HG03066 (cell line): ENCODE measurements at regions not wholly inside any gene's neighbourhood (a gene's known extent, or its start where the extent isn't known, plus 50 kb on each side); places are given as distances from the start of the nearest gene placed in this dataset.

Source experiments
- ATAC-seq: cut with Tn5 transposase; IDR thresholded peaks from one replicate; pipeline ENCODE4 v1.9.1; 2021; ENCODE audit warnings: low read depth; ENCODE audit not compliant: unreplicated experiment

DNA sequence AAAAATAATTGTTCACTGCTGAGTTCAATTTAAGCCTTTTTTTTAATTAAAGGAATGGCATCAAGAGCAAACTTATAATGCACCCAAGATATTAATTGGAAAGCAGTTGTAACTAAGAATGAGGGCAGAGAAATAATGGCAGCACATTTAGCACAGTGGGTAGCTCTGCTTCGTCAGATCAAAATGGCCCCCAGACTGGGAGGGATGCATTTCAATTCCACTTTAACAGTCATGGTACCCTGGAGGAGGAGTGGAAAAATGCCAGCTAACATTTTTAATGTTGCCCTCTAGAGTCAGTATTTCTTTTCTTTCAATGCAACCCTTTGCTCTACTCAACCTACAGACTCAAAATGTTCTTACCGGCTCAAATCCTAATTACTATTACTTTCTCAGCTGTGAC, 504.8 kb upstream of the SETBP1 start:
- ATAC-seq: no peak

DNA sequence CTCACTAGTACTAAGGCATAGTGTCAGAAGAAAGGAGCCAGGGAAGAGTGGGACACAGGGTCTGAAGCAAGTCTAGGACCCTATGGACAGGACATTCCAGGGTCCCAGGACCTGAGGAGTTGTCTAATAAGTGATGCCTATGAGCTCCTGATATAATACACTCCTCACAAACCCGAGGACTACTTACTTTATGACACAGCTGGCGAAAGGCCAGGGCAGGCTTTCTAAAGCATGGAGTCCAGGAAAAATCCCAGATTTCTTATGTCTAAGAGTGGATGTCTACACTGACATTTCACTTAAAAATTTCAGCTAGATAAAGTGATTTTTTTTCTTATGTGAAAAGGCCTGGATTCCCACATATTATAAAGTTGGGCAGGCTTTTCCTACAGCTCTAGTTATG, 502.2 kb upstream of the SETBP1 start:
- ATAC-seq: no peak

DNA sequence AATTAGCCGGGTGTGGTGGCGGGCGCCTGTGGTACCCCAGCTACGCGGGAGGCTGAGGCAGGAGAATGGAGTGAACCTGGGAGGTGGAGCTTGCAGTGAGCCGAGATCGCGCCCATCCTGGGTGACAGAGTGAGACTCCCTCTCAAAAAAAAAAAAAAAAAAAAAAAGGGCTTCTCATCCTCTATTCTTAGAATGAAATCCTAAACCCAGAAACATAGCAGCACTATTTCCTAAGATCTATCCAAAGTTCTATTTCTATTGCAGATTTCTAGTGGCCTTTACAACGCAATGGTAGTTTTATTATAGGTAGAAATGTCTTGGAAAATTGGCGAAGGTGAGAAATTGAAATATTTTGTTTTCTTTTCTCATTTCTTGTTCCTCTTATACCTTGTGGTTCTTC, 501.0 kb upstream of the SETBP1 start:
- ATAC-seq: no peak

DNA sequence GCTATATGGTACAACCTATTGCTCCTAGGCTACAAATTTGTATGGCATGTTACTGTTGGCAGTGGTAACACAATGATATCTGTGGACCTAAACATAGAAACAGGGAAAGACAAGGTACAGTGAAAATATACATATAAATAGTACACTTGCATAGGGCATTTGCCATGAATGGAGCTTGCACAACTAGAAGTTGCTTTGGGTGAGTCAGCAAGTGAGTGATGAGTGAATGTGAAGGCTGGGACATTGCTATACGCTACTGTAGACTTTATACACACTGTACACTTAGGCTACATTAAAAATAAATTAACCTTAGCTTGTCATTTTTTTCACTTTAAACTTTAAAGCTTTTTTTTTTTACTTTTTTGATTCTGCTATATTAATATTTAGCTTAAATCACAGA, 500.0 kb upstream of the SETBP1 start:
- no peak for ATAC-seq

DNA sequence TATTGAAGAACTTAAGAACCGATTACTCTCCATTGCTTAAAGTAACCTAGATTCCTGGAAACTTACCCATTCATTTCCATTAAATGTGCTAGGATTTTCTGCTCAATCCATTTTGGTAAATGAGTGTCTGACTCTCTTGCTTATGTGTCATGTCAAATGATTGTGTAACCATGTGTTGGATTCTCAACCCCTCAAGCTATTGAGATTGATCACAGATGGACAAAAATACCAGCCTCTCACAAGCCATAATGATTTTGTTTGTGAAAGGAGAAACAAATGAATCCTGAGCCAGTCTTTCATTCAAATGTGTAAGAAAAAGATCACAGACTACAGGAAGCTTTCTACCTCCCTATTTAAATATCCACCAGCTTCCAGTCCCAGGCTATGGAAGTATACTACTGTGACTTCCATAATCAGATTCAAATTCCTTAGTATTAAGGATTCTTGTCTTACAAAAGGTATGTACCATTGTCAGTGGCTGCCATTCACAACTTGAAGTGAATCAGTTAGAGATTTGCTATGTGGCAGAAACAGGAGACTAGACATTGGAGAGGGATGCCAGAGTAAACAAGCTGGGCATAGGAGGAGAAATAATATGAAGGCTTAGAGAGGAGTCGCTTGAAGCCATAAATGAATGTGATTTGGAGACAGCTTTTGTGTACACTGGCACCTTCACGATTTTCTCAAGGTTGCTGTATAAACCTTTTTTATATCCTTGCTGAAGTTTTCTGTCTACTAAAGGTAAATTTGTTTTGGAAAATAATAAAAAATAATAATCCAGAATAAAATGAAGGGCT, 498.5 kb upstream of the SETBP1 start:
- no peak for ATAC-seq

DNA sequence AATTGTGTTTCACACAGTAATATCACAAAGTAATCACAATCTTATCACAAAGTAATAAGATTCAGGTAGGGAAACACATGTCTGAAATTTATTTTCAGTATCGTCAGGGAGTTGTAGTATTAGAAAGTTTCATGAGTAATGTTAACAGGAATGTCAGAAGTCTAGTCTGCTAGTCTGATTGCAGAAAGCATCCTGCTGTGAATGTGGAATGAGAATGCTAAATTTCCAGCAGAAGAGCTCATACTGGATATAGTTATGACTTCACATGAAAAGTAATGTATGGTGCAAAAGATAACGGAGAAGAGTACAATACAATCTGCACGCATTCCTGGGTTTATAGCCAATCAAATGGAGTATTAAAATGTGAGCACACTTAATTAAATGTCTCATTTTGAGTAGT, 494.7 kb upstream of the SETBP1 start:
- ATAC-seq: no peak

DNA sequence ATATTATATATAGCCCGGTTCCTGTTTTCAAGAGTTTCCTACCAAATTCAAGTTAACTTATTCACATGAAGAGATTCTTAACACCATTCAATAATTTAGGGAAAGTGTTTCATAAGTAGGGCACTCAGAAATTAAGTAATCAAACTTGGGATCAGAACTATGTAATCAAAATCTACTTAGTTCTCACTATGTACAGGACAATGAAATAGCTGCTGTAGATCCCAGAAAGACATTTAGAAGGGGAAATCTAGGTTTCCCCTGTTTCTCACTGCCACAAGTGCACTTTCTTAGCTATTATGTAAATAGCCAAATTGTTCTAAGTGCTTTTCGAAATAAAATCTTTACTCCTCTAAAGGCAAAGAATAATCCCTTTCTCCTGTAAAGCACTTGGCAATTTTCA, 493.6 kb upstream of the SETBP1 start:
- no peak for ATAC-seq

DNA sequence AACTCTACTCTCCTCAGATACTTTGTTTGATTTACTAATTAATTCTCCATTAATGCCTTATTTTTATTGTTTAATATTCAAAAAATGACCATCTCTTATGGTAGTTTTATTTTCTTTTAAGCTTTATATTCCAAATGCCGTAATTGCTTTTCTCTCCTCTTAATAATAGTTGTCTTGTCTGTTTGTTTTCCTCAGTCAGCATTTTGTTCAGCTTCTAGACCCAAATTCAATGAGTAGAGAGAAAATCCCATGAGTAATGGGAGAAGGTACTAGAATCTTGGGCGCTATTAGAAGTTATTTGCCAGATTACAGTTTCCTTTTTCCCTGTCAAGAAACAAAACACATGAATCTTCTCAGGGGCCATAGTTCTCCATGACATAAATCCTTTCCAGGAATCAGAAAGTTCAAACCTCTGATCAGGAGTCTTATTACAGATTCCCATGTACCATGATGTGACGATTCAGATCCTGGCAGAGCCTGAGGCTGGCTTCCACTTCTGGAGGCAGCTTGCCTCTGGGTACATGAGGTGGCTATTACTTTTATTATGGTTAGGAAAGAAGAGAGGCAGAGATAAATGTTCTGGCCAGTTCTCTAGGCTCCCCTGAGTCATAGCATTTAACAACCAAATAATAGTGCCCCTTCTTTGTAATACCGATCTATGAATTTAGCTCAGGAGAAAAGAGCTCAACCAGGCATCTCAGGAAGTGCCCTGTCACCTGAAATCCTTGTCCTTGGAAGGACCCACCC, 485.1 kb upstream of the SETBP1 start:
- no peak for ATAC-seq

DNA sequence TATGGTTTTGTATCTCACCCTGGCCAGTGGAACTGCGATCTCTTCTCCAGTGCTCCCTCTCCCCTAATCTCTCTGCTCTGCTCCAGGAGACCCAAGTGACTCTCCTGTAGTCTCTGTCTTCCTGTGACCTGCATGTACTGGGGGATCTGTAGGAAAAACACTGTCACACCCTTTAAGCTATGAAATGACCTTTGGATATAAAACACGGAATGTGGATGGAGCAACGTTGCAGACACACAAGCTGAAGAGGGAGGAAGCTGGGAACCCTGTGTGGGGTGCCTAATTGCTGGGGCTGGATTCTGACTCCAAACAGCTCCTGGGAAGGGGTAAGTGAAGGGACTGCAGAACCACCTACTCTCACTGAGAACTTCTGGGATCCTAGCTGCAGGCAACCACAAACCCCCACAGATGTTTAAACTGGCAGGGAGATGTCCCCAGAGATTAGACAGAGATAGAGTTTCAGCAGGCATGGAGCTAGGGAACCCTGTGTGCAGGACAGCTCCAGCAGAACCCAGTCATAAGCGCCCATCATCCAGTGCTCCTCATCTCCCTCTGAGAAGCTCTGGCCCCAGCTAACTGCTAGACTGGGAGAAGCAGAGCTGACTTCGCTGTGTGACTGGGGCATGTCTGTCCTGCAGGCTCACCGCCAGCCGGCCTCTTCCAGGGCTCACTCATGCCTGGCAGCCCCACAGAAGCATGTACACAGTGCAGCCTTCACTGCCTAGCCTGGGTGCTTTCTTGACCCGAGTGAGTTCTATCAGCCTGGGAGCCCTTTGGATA, 482.7 kb upstream of the SETBP1 start:
- no peak for ATAC-seq

DNA sequence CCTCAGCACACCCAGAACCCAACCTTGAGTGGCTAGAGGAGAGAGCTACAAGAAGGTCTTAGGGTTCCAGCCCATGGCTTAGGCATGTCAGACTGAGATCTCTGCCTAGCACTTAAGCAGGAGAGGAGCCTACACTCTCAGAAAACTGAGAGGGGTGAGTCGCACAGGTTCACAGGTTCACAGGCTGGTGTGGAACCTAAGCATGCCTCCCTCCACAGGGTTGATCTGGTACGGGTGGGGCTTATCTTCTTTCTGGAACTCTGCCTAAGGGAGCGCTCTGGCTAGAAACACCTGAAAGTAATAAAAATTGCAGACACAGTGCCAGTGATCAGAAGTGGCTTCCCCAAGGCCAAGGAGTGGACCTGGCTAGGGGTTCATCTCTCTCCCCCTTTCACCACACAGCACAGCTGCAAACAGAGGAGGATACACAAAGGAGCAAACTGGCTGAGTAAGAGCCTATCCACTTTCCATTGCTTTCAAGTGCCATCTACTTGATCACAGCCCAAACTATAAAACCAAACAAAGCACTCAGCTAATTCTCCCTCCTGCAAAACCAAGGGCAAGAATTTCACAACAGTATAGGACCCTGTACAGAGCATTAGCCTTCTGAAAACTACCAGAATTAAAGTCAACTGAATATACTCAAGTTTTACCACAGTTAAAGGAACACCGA, 481.9 kb upstream of the SETBP1 start:
- ATAC-seq: no peak

DNA sequence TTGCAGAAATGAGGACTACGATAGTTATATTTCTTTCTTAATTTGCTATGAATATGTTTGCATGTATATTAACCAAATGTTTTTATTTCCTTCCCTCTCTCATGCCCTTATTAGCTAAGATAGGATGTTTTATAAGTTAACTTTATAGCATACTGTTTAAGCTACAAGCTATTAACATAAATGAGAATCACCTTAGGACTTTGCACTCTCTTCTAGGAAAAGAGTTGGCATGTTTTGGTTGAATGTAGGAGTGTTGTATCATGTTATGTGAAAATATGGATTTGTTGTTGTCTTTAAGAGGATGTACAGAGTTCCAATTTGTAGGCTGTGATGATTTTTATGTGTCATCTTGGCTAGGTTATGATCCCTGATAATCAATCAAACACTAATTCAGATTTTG, 467.4 kb upstream of the SETBP1 start:
- ATAC-seq: no peak

DNA sequence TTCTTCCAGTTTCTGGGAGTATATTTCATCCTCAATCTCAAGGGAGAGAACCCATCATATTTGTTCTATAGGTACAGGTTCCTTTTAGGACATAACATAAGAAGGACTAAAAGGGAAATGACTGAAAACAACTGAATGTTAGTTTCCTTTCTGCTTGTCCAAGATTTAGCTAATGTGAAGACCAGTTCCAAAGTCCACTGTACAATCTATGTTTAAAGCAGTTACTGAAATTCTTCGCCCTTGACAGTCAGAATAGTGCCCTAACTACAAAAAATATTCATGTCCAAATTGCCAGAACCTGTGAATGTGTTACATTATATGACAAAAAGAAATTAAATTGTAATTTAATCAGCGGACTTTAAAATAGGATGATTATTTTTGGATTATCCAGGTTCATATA, 466.3 kb upstream of the SETBP1 start:
- no peak for ATAC-seq

DNA sequence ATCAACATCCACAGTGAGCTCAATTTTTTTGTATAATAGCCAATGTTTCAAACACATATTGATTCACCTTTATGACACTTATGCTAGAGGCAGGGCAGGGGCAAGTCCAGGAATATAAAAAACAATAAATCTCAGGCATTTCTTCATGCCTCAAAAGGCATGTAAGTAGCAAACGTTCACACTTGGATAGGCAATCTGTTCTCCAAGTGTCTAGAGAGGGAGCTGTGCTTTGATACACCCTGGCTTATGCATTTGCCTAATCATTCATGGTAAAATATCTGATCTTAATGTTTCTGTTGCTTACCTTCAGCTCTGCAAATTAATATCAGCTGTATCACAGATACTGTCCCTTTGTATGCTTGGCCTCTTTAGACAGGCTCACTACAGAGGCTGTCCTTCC, 464.5 kb upstream of the SETBP1 start:
- no peak for ATAC-seq

DNA sequence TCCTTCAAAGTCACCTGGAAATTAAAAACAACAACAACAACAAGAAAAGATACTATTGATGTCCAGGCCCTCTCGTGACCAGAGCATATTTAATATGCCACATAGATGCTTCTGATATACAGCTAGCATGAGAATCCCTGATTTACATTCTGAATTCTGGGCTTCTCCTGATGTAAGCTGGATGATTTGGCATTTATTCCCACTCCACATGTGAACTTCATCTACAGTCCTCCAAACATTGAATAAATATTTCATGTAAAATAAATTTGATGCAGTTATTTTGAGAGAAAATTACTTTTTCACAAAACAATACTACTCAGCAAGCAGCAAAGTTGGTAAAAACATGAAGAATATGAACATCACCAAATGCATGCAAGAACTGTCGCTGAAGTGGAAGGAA, 453.2 kb upstream of the SETBP1 start:
- no peak for ATAC-seq

DNA sequence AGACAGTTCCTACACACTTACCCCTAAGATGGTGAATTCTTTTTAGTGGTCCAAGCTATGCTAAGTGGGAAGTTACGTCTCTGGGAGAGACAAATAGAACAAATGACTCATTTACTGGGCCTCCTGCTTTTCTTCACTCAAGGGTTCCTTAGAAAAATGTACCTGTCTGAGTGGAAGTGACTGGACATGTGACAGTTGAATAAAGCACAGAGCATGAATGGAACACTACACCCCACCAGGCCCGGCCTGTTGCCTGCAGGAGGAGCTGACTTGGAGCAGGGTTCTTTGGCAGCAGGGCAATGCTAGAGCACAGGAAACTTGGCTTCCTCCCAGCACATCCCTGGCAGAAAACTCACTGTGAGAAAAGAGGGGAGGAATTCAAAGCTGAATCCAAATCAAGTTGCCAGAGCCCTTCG, 451.0 kb upstream of the SETBP1 start:
- no peak for ATAC-seq

DNA sequence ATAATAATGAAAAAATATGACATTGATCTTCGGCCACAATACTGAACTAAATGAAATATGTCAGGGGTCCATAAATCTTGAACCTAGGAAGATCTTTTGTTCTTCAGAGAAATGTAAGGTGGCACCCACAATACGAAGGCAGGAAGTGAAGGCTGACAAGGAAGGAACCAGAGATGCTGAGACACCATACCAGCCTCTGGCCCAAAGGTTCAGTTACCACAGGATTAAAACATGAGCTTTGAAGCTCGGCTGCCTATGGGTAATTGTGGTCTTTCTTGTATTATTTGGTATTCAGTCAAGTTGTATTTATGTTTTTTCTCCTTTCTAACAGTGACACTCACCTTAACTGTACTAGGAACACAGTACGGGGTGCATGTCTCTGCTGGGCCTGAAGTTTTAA, 448.8 kb upstream of the SETBP1 start:
- no peak for ATAC-seq

DNA sequence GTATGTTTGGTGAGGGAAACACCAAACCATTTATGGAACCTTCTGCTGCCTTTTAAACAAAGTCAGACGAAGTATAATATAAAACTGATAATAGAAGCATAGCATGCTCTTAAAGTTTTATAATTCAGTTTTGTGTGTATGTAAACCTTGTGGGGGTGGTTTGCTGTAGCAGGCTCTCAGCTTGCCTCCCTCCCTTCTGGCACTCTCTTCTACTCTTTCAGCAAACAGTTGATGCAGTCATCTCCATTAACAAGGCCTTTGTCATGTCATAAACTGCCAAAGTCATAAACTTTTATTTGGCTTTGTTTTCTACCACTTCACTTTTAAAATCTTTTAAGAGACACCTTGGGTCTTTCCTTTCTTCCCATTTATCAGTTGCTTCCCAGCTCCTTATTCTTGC, 448.2 kb upstream of the SETBP1 start:
- no peak for ATAC-seq

DNA sequence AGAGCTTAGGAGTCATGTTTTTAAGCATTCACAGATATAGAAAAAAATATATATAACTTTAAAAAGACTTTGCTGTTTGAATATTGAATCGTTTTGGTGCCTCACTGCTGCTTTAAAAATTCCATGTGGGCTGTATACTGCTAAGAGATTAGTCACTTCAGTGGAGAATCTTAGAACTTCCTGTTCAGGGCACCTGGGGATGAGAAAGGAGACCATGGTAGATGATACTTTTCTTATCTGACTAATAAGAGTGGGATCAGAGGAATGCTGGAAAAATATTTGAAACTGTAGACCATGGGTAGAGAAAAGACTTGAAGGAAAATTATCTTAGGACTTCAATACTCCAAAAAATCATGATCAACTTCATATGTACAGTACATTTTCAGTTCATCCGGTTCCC, 442.2 kb upstream of the SETBP1 start:
- ATAC-seq: no peak

DNA sequence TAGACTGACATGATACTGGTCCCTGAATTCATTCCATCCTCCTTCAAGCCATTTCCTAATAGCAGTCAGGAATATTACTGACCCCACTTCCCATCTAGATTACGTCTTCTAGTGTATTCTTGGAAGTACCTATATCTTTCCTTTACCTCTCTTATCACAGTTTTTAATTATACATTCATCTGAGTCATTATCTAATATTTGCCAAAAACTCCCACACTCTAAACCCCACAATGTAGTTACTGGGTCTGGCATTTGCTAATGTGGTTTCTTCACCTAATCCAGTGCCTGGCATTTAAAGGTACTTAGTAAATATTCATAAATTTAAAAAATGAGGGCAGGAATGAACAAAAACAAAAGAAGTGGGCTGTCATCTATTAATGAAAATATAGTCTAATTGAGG, 441.8 kb upstream of the SETBP1 start:
- ATAC-seq: no peak

DNA sequence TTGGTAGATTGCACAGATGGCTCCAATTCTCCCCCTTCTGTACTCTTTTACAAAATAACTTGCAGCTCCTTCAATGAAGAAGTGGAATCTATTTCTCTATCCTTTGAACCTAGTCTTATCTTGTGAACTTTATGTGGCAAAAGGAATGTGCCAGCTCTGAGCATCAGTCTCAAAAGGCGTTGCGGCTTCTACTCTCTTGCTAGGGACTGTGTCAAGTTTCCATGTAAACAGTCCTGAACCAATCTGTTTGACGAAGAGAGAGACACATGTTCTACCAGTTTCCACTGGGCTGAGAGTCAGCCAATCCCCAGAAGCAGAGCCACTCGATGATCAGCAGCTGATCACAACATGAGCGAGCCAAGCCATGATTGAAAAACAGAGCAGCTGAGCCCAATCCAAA, 439.7 kb upstream of the SETBP1 start:
- ATAC-seq: no peak

DNA sequence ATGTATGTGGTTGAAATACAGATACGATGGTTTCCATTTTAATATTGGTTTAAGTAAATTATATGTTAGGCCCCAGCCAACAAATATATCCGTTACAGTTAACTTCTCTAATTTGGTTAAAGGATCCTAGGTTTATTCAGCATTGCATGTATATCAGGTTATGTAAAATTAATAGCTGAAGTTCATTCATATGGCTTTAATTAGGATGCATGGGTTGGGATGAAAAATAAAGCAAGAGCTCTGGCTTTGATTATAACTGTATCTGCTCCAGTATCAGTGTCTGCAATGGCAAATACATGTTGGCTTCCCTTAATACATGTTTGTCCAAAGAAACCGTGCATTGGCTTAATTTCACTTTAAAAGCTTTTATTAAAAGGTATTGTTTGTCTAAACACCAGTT, 435.7 kb upstream of the SETBP1 start:
- no peak for ATAC-seq
